Gastrocnemius medialis (tissue), 4 donors: ENCODE measurements at regions not wholly inside any gene's neighbourhood (a gene's known extent, or its start where the extent isn't known, plus 50 kb on each side); places are given as distances from the start of the nearest gene placed in this dataset.

Experiments
- CTCF ChIP-seq, 5 experiments: fragments of 450-650 bp in 3 of 5; fragments of 200-600 bp in 2 of 5; sonication (generic) in 2 of 5; IDR thresholded peaks in 4 of 5; conservative IDR thresholded peaks in 1 of 5; 1 replicate in 4 of 5; 2 replicates in 1 of 5; pipeline ENCODE4 v1.5.1; 2016 to 2019; ENCODE audit warnings: antibody characterized with exemption in 5 of 5, mild to moderate bottlenecking in 3 of 5, moderate library complexity in 3 of 5
- POLR2A ChIP-seq, 2 donors: fragments of 450-650 bp; IDR thresholded peaks; one replicate each; pipeline ENCODE4 v1.6.1; 2017; ENCODE audit warnings: antibody characterized with exemption in 2 of 2, mild to moderate bottlenecking in 2 of 2, moderate library complexity in 2 of 2

GRCh38 chr4:23125118-23125517 lies 432.4 kb downstream of the GBA3 start:
- TF ChIP-seq CTCF (IDR thresholded peaks at IDR 0.05 in 4 of 5, conservative IDR thresholded peaks at IDR 0.05 in 1 of 5): no peak
- no peak for TF ChIP-seq POLR2A (IDR thresholded peaks at IDR 0.05)
